MM.1S (cell line): ENCODE measurements at regions not wholly inside any gene's neighbourhood (a gene's known extent, or its start where the extent isn't known, plus 50 kb on each side); places are given as distances from the start of the nearest gene placed in this dataset.

Experiments
- EZH2 ChIP-seq: fragments of 300-600 bp; sonication (generic); optimal IDR thresholded peaks from 2 replicates; pipeline ENCODE3; 2017; ENCODE audit warnings: low read depth, mild to moderate bottlenecking, antibody characterized with exemption, low read length, mixed read lengths
- TF ChIP-seq, protein P1 (sequence below): fragments of 300-600 bp; sonication (generic); IDR thresholded peaks from 2 replicates; pipeline ENCODE4 v1.5.1; 2016; ENCODE audit warnings: antibody characterized with exemption, low read length, mixed read lengths

DNA sequence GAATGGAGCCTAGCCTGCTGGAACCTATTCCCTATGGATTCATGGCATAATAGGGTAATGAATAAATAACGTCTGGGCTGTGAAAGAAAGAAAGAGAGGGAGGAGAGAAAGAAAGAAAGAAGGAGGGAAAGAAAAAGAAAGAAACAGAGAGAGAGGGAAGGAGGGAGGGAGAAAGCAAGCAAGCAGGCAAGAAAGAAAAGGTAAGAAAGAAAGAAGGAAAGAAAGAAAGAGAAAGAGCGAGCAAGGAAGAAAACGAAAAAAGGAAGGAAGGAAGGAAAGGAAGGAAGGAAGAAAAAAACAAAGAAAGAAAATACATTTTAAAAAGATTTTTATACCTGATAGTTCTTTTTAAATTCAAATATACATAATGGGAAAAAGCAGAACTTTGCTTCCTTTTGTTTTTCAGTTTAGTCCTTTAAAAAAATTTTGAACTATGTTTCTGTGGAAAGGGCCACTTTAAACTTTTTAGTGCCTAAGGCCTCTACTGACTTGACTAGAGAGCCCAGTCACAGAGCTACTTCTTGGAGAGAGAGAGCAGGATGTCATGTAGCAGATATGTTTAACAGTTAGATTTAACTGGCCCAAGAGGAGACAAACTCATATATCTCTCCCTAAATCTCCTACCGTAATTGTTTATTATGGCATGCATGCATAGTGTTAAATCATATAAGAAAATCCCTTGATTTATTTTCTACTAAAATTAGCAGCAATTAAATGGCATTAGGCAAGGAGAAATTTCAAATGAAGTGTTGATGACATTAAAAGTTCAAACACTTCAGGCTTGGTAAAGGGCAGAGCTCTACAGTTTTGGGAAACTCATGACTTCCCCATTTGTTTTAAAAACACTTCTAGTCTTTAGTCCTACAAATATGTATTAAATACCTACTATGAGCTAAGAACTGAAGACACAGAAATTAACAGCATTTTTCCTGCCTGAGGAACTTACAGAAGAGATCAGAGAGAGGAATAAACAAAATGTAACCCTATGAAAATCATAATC, 305.5 kb downstream of the BCAT1 start:
- TF ChIP-seq, protein P1, sequence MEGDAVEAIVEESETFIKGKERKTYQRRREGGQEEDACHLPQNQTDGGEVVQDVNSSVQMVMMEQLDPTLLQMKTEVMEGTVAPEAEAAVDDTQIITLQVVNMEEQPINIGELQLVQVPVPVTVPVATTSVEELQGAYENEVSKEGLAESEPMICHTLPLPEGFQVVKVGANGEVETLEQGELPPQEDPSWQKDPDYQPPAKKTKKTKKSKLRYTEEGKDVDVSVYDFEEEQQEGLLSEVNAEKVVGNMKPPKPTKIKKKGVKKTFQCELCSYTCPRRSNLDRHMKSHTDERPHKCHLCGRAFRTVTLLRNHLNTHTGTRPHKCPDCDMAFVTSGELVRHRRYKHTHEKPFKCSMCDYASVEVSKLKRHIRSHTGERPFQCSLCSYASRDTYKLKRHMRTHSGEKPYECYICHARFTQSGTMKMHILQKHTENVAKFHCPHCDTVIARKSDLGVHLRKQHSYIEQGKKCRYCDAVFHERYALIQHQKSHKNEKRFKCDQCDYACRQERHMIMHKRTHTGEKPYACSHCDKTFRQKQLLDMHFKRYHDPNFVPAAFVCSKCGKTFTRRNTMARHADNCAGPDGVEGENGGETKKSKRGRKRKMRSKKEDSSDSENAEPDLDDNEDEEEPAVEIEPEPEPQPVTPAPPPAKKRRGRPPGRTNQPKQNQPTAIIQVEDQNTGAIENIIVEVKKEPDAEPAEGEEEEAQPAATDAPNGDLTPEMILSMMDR: no peak
- no peak for TF ChIP-seq EZH2
